Astrocyte of the cerebellum (primary cell): ENCODE measurements at regions not wholly inside any gene's neighbourhood (a gene's known extent, or its start where the extent isn't known, plus 50 kb on each side); places are given as distances from the start of the nearest gene placed in this dataset.

Experiments
- DNase-seq: peaks from one replicate; pipeline ENCODE4 v3.0.0-alpha.2; 2011; ENCODE audit warnings: low read depth
- H3K4me3 ChIP-seq: 2 replicates; pipeline ENCODE4 v1.5.1; 2011; ENCODE audit warnings: mild to moderate bottlenecking, low read depth, low read length, moderate library complexity
- CTCF ChIP-seq: IDR thresholded peaks from 2 replicates; pipeline ENCODE4 v1.5.1; 2012; ENCODE audit warnings: low read length, low read depth, moderate library complexity, mild to moderate bottlenecking; ENCODE audit errors: missing control alignments
- in situ Hi-C: cut with HindIII; loops from 2 replicates; pipeline ENCODE4 v1.10.0; 2017; ENCODE audit warnings: low sequenced_read_pairs

- in situ Hi-C loops, result no loop called here
- DNase-seq, result peak; percentile 85
- H3K4me3 ChIP-seq, result no peak overlapping the region
- TF ChIP-seq CTCF, result no peak
Measured at GRCh38 chr2:236768393-236769140, 198.9 kb downstream of the ACKR3 start.

- no peak for TF ChIP-seq CTCF
- DNase-seq, result peak; percentile 93
- in situ Hi-C loops, result no loop called here
- H3K4me3 ChIP-seq, result no peak overlapping the region
Measured at GRCh38 chr2:236769981-236770671, 200.5 kb downstream of the ACKR3 start.

GRCh38 chr2:236772220-236772837 lies 202.7 kb downstream of the ACKR3 start:
- DNase-seq, result no peak
- no peak for TF ChIP-seq CTCF
- H3K4me3 ChIP-seq, result no peak overlapping the region
- in situ Hi-C loops, result no loop called here

- no peak for TF ChIP-seq CTCF
- in situ Hi-C loops, result no loop called here
- no peak overlapping the region for H3K4me3 ChIP-seq
- no peak for DNase-seq
Measured at GRCh38 chr2:236773206-236773605, 203.6 kb downstream of the ACKR3 start.

- TF ChIP-seq CTCF, result no peak
- H3K4me3 ChIP-seq, result no peak overlapping the region
- in situ Hi-C loops, result no loop called here
- no peak for DNase-seq
Measured at GRCh38 chr2:236774171-236774570, 204.5 kb downstream of the ACKR3 start.

GRCh38 chr2:236775511-236775910 lies 205.9 kb downstream of the ACKR3 start:
- DNase-seq, result no peak
- in situ Hi-C loops, result no loop called here

More at GRCh38 chr2:236775511-236775910, 205.9 kb downstream of the ACKR3 start:
- TF ChIP-seq CTCF, result no peak
- no peak overlapping the region for H3K4me3 ChIP-seq
